ENCODE measurements at regions not wholly inside any gene's neighbourhood (a gene's known extent, or its start where the extent isn't known, plus 50 kb on each side); places are given as distances from the start of the nearest gene placed in this dataset.

GRCh38 chr10:130479146-130479545 is 343.0 kb downstream of the GLRX3 start:
- TF ChIP-seq GABPA (IDR thresholded peaks at IDR 0.05; ENCODE audit: low read depth) (no peak), REST (IDR thresholded peaks at IDR 0.05; ENCODE audit: insufficient replicate concordance, low read depth) (no peak), SPI1 (IDR thresholded peaks at IDR 0.05; ENCODE audit: borderline replicate concordance, low read depth) (no peak), CTCF (IDR thresholded peaks at IDR 0.05; ENCODE audit: insufficient read depth, low read length) (no peak), POLR2AphosphoS5 (IDR thresholded peaks at IDR 0.05; ENCODE audit: low read depth) (no peak)
- H3K4me3 ChIP-seq (replicated peaks; ENCODE audit: insufficient read depth, low read length), result no peak overlapping the region
- H3K27me3 ChIP-seq (ENCODE audit: insufficient read depth, poor library complexity, severe bottlenecking), result no peaks in the 10 kb centered on the region
- no peak overlapping the region for H3K27ac ChIP-seq (replicated peaks)
- no peak for DNase-seq (ENCODE audit: low read depth in 1 of 2, low spot score in 1 of 2)

GRCh38 chr10:130479926-130480325 is 343.7 kb downstream of the GLRX3 start:
- H3K27me3 ChIP-seq (ENCODE audit: insufficient read depth, poor library complexity, severe bottlenecking), result no peaks in the 10 kb centered on the region
- no peak for DNase-seq (ENCODE audit: low read depth in 1 of 2, low spot score in 1 of 2)
- TF ChIP-seq GABPA (IDR thresholded peaks at IDR 0.05; ENCODE audit: low read depth) (no peak), SPI1 (IDR thresholded peaks at IDR 0.05; ENCODE audit: borderline replicate concordance, low read depth) (no peak), CTCF (IDR thresholded peaks at IDR 0.05; ENCODE audit: insufficient read depth, low read length) (no peak), POLR2AphosphoS5 (IDR thresholded peaks at IDR 0.05; ENCODE audit: low read depth) (no peak), REST (IDR thresholded peaks at IDR 0.05; ENCODE audit: insufficient replicate concordance, low read depth) (no peak)
- H3K27ac ChIP-seq (replicated peaks), result no peak overlapping the region
- no peak overlapping the region for H3K4me3 ChIP-seq (replicated peaks; ENCODE audit: insufficient read depth, low read length)

GRCh38 chr10:130480491-130480890 is 344.3 kb downstream of the GLRX3 start:
- DNase-seq (ENCODE audit: low read depth in 1 of 2, low spot score in 1 of 2), result no peak
- no peak overlapping the region for H3K4me3 ChIP-seq (replicated peaks; ENCODE audit: insufficient read depth, low read length)
- TF ChIP-seq GABPA (IDR thresholded peaks at IDR 0.05; ENCODE audit: low read depth), result no peak
- no peak for TF ChIP-seq REST (IDR thresholded peaks at IDR 0.05; ENCODE audit: insufficient replicate concordance, low read depth)
- no peak for TF ChIP-seq POLR2AphosphoS5 (IDR thresholded peaks at IDR 0.05; ENCODE audit: low read depth)
- no peak for TF ChIP-seq SPI1 (IDR thresholded peaks at IDR 0.05; ENCODE audit: borderline replicate concordance, low read depth)
- TF ChIP-seq CTCF (IDR thresholded peaks at IDR 0.05; ENCODE audit: insufficient read depth, low read length), result no peak

More at GRCh38 chr10:130480491-130480890, 344.3 kb downstream of the GLRX3 start:
- H3K27ac ChIP-seq (replicated peaks), result no peak overlapping the region
- H3K27me3 ChIP-seq (ENCODE audit: insufficient read depth, poor library complexity, severe bottlenecking), result no peaks in the 10 kb centered on the region
